HG02763 (cell line): ENCODE measurements at regions not wholly inside any gene's neighbourhood (a gene's known extent, or its start where the extent isn't known, plus 50 kb on each side); places are given as distances from the start of the nearest gene placed in this dataset.

Experiments used
- ATAC-seq: cut with Tn5 transposase; IDR thresholded peaks from one replicate; pipeline ENCODE4 v1.9.1; 2021; ENCODE audit warnings: mild to moderate bottlenecking, moderate library complexity; ENCODE audit not compliant: unreplicated experiment

DNA sequence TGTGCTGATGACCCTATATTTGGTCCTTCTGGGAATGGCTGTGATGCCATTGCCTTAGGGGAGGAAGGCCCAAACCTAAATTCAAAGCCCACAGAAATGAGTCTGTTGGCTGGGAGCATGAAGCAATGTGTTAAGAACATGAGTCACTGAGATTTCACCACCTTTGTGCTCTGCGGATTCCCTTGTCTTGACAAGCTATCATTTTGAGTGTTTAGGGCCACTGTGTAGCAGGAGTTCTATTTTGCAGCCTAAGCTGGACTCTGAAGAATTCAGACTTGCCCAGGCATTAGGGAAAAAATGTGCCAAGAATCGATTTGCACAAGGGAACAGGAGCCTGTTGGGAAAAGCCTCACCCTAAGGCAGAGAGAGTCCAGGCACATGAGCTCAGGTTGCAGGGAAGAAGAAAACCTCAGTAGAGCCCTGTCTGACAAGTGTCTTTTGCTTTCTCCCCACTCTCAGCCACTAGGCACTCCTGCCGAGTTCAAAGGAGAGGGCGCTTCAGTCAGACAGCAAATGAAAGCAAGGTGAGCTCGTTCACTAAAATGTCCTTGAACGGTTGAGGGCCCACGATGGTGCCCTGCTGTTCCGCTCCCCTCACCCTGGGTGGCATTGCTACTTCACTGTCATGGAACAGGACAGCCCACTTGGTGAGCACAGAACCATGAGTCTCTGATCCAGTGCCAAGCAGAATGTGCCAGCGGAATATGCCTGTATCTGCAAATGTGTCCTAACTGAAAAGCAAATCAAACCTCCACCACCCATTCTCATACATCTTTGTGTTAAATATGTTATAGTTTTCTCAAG is 93.6 kb downstream of the PRLHR start:
- ATAC-seq, result no peak

DNA sequence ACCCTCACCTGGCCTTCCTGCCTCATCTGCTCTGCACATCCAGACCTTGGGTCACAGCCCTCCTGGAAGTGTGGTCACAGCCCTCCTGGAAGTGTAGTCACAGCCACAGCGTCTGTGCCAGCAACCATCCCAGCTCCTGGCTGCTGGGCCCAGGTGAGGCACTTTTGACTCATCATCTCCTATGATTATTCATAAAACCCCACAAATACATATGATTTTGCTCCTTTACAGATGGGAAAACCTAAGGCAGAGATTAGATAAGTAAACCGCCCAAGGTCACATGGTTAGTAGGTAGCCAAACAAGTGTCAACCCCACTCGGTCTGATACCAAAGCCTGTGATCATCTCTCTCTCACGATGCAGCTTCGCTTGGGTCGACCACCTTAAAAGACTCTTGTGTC is 94.3 kb downstream of the PRLHR start:
- no peak for ATAC-seq

DNA sequence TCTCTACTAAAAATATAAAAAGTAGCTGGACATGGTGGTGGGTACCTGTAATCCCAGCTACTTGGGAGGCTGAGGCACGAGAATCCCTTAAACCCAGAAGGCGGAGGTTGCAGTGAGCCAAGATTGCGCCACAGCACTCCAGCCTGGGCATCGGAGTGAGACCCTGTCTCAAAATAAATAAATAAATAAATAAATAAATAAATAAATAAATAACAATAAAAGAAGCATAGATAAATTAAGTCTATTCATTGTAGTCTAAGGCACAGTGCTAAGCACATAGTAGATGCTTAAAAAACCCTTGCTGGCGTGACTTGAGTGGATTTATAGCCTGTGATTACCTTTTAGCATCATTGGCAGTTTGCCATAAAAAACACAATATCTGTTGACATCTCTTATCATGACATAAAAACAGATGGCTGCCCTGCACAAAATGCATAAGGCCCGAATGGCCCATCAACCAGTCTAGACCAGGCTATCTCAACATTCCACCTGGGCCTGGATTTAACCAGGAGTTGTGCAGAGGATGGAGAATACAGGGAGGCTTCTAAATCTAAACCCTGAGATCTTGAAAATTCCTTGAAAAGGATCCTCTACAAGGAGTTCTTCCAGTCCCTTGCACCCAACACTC is 94.9 kb downstream of the PRLHR start:
- ATAC-seq, result no peak

DNA sequence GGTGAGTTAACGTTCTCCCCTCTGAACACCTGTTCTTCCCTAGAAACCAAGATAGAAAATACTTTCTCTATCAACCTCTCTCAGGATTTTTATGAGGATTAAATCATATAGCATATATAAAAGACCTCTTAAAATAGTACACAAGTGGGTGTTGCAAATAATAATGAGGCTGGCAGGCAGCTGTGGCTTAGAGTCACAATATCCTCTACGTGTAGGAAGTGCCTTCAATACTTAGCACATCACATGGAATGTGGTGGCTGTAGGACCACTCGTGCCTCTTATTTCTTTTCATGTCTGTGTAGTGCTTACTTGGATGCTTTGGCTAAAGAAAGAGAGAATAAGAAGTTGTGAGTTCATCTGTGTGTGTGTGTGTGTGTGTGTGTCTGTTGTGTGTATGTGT is 96.3 kb downstream of the PRLHR start:
- ATAC-seq, result no peak

DNA sequence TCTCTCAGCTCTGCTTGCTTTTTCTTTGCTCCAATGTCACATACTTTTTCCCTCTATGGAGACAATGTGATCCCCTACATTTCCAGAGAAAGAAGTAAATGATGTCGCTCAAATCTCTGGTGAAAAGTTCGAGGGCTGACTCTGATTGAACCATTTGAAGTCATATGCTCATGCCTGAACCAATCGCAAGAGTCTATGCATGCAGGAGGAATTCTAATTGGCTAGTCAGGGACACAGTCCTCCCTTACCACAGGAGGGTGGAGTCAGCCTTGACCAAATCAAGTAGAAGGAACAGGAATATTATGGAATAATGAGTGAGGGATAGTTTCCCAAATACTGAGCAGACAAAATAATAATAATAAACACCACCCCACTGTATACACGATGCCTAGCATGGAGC is 96.8 kb downstream of the PRLHR start:
- no peak for ATAC-seq

DNA sequence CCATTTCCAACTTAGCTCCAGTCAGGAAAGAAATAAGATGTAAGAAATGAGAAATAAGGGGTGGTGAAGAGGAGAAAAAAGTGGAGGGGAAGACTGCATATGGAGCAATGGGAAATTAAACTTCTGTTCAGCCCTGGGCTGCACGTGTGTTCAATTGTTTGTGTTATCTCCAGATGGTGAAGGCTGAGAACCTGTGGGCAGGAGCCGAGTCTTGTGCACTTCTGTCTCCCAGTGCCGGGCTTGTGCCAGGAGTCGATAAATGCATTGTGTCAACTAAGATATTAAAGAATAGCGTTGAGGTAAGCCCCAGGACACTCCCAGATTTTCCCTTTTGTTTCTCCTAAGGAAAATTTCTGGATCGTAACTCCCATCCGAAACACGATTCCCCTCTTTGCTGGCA is 98.2 kb downstream of the PRLHR start:
- no peak for ATAC-seq

DNA sequence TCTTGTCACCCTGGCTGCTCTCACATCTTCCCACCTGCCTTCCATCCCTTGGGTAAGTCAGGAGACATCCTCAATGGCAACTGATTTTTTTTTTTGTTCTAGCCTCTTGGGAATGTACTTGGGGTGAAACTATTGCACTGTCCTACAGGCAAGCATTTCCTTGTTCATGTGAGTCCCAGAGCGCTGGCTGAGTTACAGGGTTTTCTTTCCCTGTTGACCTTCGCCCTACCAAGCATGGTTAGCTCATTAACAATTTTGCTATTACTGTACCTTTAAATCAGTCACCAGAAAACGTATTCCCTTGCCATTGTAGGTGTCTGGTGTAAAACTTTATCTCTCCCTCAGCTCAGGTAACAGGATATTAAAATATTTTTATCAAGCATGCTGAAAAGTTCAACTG is 98.9 kb downstream of the PRLHR start:
- no peak for ATAC-seq

DNA sequence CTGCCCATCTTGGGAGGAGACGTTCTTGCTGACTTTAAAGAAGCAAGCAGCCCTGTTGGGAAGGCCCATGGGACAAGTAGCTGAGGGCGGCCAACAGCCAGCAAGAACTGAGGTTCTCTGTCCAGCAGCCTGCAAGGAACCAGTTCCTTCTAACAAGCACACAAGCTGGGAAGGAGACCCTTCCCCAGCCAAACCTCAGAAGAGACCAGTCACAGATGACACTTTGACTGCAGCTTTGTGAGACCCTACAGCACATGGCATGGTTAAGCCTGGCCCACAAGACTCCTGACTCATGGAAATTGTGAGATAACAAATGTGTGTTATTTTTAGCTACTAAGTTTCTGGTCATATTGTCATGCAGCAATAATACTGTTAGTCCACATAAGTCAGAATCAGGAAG is 99.9 kb downstream of the PRLHR start:
- no peak for ATAC-seq

DNA sequence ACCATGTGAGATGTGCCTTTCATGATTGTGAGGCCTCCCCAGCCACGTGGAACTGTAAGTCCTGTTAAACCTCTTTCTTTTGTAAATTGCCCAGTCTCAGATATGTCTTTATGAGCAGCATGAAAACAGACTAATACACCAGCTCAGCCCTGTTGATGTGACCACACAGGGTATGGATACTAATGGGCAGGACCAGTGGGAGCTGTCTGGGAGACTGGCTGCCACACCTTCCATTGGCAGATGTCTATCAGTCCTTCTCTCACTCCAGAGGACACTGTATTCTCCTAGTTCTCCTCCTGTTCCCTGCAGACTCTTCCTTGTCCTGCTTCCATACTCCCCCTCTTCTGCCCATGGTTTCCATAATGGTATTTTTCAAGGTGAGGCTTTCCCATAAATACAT is 104.4 kb downstream of the PRLHR start:
- ATAC-seq, result no peak

DNA sequence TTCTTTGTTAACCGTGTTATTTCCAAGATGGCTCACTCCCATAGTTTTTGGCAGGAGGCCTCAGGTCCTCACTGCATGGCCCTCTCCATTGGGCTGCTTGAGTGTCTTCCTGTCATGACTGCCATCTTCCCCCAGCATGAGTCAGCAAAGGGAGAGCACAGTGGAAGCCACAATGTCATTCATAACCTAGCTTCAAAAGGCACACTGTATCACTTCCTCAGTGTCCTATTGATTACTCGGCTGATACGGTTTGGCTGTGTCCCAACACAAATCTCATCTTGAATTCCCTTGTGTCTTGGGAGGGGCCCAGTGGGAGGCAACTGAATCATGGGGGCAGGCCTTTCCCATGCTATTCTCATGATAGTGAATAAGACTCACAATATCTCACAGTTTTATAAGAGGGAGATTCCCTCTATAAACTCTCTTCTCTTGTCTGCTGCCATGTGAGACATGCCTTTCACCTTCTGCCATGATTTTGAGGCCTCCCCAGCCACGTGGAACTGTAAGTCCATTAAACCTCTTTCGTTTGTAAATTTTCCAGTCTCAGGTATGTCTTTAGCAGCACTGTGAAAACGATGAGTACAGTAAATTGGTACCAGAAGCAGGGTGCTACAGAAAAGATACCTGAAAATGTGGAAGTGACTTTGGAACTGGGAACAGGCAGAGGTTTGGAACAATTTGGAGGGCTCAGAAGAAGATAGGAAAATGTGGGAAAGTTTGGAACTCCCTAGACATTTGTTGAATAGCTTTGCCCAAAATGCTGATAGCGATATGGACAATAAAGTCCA is 106.5 kb downstream of the PRLHR start:
- no peak for ATAC-seq

DNA sequence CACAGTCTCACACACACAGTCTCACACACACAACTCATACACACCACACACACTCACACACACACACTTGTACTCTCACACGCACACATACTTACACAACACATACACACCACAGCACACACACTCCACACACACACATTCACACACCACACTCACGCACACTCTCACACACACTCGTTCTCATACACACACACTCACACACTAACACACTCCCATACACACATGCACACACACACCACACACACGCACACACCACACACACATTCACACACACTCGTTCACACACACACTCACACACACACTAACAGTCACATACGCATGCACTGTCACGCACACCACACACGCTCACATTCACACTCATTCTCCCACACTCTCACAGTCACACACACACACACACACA is 109.8 kb downstream of the PRLHR start:
- ATAC-seq, result no peak

DNA sequence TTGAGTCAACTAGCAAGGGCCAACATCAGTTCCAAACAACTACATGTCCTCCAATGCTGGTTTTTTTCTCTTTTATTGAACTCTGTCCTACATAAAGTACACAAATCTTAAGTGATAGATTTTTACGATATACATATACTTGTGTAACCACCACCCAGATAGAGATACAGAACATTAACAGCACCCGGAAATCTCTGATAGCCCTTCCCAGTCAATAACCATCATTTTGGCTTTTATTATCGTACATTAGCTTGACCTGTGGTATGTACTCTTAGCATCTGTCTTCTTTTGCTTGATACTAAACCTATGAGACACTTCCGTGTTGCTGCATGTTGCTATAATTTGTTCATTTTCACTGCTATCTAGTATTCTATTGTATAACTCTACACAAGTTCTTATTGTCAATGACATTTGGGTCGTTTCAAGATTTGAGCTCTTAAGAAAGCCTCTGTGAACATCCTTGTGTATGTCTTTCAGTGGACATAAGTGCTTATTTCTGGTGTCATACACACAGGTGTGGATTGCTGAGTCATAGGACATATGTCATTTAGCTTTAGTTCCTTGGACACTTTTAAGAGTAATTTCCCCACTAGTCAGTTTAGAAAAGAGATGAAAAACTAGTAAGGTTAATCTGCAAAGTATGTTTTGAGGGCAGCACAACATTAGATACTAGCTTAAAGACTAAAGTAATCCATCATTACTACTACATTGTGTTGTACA is 111.1 kb downstream of the PRLHR start:
- no peak for ATAC-seq

DNA sequence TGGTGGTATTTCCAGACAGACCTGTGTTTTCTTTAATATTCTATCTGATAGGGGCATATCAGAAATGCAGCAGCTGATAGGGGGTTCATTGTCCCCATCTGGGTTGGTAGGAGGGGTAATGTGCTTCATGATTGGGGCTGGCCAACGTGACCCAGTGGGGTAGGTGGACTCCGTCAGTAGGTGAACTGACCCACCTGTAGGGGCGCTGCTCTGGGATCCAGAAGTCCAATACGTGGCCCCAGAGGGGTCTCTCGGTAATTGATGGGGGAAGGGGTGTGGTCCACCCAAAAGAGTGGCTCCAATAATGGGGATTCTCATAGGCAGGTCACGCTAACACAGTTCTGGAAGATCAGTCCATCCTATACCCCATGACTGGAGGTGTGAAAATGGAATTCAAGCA is 112.0 kb downstream of the PRLHR start:
- no peak for ATAC-seq

DNA sequence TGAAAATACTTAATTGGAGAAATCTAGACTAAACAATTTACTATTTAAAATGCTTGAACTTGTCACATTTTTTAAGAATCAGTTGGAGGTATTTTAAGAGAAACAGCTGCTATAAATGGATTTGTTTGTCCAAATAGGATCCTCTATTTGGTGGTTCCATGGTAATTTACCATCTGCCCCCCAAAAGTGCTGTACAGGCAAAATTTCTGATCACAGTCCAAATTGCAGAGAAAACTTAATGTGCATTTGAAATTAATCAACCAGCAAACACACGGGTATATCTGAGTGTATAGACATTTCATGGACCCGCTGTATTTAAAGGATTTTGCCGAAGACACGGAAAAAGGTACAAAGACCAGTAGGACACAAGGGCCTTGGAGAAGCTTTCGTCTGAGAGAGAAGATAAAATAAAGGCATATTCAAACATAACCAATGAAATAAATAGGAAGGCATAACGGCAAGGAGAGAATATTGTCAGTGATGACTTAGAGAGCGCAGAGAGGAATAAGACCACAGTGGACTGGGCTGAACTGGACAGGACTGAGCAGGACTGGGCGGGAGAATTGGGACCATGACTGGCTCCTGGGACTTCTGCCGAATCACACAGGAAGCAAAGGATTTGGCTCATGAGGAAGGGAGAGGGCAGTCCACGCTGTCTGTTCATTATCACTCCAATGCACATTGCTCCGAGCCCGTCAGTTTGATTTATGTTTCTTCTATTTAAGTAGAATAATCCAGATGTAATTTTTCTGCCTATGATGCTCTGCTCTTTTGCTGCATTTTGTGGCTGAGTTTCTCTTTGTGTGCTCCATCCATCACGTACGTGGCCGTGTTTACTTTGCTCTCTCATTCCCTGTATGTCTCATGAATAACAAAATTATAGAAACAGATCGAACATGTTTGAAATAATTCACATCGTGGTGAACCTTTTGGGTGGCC is 112.8 kb downstream of the PRLHR start:
- ATAC-seq, result no peak

DNA sequence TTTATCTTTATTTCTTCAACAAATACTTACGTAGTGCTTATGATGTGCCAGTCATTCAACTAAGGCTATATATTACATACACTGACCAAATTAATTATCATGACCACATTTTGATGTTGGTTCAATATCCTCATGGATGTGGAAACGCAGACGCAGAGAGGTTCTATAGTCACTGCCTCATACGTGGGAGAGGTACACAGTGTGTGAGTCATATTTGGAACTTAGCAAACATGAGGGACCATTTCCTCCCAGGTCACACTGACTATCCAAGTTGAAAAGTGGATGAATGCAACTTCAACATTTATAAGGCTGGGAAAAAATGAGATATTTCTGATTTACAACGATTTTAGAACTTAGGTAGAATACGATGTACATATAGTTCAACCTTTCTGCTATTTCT is 113.6 kb downstream of the PRLHR start:
- no peak for ATAC-seq

DNA sequence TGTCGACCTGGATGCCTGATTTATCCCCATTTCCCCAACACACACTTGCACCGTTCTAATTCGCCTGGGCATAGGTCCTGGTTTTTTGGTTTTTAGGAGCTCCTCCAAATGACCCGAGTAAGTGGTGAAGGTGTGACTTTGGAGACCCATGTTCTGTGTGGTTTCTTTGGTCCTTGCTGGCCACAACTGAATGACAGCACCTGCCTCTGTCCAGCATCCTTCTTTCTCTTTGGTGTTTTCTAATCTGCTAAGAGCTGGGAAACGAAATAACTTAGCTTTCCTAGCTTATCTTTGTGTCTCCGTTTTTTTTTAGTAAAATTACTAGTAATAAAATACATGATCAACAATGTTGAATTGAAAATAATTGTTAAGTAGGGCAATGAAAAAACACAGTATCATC is 120.2 kb downstream of the PRLHR start:
- no peak for ATAC-seq

DNA sequence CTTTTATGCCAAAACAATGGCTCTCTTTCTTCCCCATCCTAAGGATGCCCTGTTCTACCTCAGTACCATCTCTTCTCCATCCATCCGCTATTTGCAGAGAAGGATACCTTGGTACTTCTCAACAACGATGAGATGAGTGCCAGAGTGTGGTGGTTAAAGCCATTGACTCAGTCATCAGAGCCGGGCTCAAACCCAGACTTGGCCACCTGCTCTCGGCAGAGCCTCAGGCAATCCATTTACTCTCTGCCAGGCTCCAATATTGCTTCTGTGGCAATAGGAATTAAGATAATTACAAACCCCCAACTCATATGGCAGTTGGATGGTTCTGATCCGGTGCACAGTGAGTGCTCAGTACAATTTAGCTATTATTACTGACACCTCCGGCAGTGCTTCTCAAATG is 121.3 kb downstream of the PRLHR start:
- no peak for ATAC-seq

DNA sequence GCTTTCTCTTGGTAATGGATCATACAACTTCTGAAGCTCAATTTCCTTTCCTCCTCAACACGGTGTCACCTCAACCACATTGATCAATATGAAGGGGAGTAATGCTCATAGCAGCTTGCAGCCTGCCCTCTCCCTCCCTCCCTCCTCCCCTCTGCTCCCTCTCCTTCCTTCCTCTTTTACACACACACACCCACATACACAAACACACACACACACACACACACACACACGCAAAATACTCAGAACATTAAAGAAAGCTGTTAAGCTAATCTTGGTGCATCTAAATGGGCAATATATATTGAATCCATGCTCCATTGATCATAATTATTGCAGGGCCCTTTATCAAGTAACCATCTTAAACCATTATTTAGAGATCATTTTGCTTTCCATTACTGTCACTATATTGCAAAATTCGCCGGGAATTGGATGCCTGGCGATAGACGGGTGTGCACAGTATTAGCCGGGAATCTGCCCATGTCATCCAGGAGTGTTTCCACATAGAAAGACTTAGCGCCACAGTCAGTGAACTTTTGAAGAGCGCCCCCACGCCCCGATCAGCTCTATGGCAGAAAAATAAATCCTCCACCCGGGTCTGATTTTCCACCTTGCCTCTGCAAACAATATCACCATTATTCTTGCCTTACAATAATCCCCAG is 122.0 kb downstream of the PRLHR start:
- no peak for ATAC-seq

DNA sequence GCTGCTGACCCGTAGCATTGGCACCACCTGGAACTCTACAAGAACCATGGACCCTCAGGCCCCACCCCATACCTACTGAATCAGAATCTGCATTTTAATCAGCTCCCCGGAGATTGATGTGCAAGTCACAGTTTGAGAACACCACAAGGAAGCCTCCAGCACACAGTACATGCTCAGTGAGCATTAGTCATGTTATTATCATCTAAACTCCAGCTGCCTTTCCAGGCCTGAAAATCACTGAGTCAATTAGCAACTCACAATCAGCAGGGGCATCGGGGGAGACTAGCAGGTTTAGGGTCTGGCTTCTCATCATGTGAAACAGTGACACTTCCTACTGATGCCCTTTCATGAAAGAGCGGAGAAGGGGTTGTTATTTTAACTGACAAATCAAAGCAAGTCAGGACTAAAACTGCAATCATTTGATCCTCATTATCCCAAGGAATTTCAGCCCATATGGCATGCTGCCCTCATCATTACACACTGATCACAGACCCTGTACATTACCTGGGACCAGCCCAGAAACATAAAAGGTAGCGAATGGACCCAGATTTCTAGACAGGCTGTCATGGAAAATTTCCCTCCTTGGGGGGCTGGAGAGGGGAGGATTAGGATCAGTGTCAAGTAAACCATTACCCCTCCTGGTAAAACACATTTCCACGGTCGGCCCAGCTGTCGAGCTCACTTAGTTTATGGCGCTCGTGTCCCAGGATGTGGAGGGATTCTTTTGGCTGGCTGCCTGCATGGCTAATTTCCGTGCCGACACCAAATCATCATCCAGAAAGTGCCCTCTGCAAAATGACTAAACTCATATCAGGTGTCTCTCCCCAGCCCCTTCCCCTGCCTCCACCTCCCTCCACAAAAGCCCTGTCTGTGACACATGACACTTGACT is 122.8 kb downstream of the PRLHR start:
- ATAC-seq, result no peak
